HUES6 (cell line): ENCODE measurements at regions not wholly inside any gene's neighbourhood (a gene's known extent, or its start where the extent isn't known, plus 50 kb on each side); places are given as distances from the start of the nearest gene placed in this dataset.
"Not testable (repeated sequence)": the region's sequence is repeated elsewhere in the genome, so short reads cannot be mapped to it uniquely, and the experiment has no call there.

ENCODE experiments used
- H3K27ac ChIP-seq: 2 replicates; pipeline ENCODE4 v1.7.0; 2013; ENCODE audit warnings: low read depth, mild to moderate bottlenecking, low read length, inconsistent platforms
- H3K27me3 ChIP-seq: 2 replicates; pipeline ENCODE4 v1.6.1; 2013; ENCODE audit warnings: low read length; ENCODE audit not compliant: control insufficient read depth, insufficient read depth
- H3K36me3 ChIP-seq: 2 replicates; pipeline ENCODE4 v1.6.1; 2013; ENCODE audit warnings: low read length; ENCODE audit not compliant: control insufficient read depth, insufficient read depth
- H3K4me1 ChIP-seq: 2 replicates; pipeline ENCODE4 v1.6.1; 2013; ENCODE audit warnings: low read length; ENCODE audit not compliant: control insufficient read depth, insufficient read depth
- H3K4me3 ChIP-seq: 2 replicates; pipeline ENCODE4 v1.5.1; 2013; ENCODE audit warnings: low read depth, low read length
- H3K9ac ChIP-seq: one replicate; pipeline ENCODE4 v1.6.1; 2013; ENCODE audit warnings: mild to moderate bottlenecking, low read length
- H3K9me3 ChIP-seq: 2 replicates; pipeline ENCODE4 v1.6.1; 2013; ENCODE audit warnings: low read depth, low read length; ENCODE audit not compliant: control insufficient read depth, insufficient read depth

- no peaks in the 10 kb centered on the region for H3K36me3 ChIP-seq
- H3K9ac ChIP-seq, result no peak overlapping the region
- no peak overlapping the region for H3K27ac ChIP-seq
- no peak overlapping the region for H3K4me3 ChIP-seq
- no peaks in the 10 kb centered on the region for H3K9me3 ChIP-seq
- no peaks in the 10 kb centered on the region for H3K27me3 ChIP-seq
- H3K4me1 ChIP-seq, result peaks cover 9% of the 10 kb centered on the region
Observed at GRCh38 chr1:64396817-64397216, 73.1 kb upstream of the CACHD1 start.

- Histone ChIP-seq H3K4me1 (peaks cover 2% of the 10 kb centered on the region), H3K27ac (no peak overlapping the region), H3K36me3 (no peaks in the 10 kb centered on the region), H3K4me3 (no peak overlapping the region), H3K9me3 (no peaks in the 10 kb centered on the region), H3K9ac (no peak overlapping the region), H3K27me3 (no peaks in the 10 kb centered on the region)
Observed at GRCh38 chr1:64397541-64397940, 72.4 kb upstream of the CACHD1 start.

- Histone ChIP-seq H3K27me3 (no peaks in the 10 kb centered on the region), H3K27ac (no peak overlapping the region), H3K36me3 (no peaks in the 10 kb centered on the region), H3K9ac (no peak overlapping the region), H3K4me3 (no peak overlapping the region), H3K9me3 (no peaks in the 10 kb centered on the region), H3K4me1 (peaks cover 4% of the 10 kb centered on the region; the same call in 1 of the 2 replicates)
Observed at GRCh38 chr1:64398936-64399335, 71.0 kb upstream of the CACHD1 start.

GRCh38 chr1:64401285-64401684 lies 68.6 kb upstream of the CACHD1 start:
- Histone ChIP-seq H3K27me3 (no peaks in the 10 kb centered on the region), H3K4me3 (no peak overlapping the region), H3K9me3 (no peaks in the 10 kb centered on the region), H3K9ac (no peak overlapping the region), H3K36me3 (no peaks in the 10 kb centered on the region), H3K4me1 (peaks cover 4% of the 10 kb centered on the region; the same call in 1 of the 2 replicates), H3K27ac (no peak overlapping the region)

GRCh38 chr1:64403331-64403730 lies 66.6 kb upstream of the CACHD1 start:
- no peaks in the 10 kb centered on the region for H3K36me3 ChIP-seq
- no peak overlapping the region for H3K27ac ChIP-seq
- no peaks in the 10 kb centered on the region for H3K27me3 ChIP-seq
- H3K9me3 ChIP-seq, result no peaks in the 10 kb centered on the region
- H3K4me3 ChIP-seq, result no peak overlapping the region
- peaks cover 4% of the 10 kb centered on the region; the same call in 1 of the 2 replicates for H3K4me1 ChIP-seq
- no peak overlapping the region for H3K9ac ChIP-seq

- Histone ChIP-seq H3K9me3 (no peaks in the 10 kb centered on the region), H3K36me3 (no peaks in the 10 kb centered on the region), H3K4me3 (no peak overlapping the region), H3K4me1 (peaks cover 4% of the 10 kb centered on the region; the same call in 1 of the 2 replicates), H3K27me3 (no peaks in the 10 kb centered on the region), H3K9ac (no peak overlapping the region), H3K27ac (no peak overlapping the region)
Observed at GRCh38 chr1:64404202-64404601, 65.7 kb upstream of the CACHD1 start.

- Histone ChIP-seq H3K27me3 (no peaks in the 10 kb centered on the region), H3K9me3 (no peaks in the 10 kb centered on the region), H3K4me3 (no peak overlapping the region)
Observed at GRCh38 chr1:64405833-64406232, 64.1 kb upstream of the CACHD1 start.

GRCh38 chr1:64410217-64410616 lies 59.7 kb upstream of the CACHD1 start:
- H3K4me3 ChIP-seq, result no peak overlapping the region
- H3K4me1 ChIP-seq, result no peaks in the 10 kb centered on the region
- no peak overlapping the region for H3K9ac ChIP-seq
- H3K9me3 ChIP-seq, result peaks cover 14% of the 10 kb centered on the region
- H3K27me3 ChIP-seq, result no peaks in the 10 kb centered on the region
- no peaks in the 10 kb centered on the region for H3K36me3 ChIP-seq
- H3K27ac ChIP-seq, result no peak overlapping the region

More at GRCh38 chr1:64405833-64406232, 64.1 kb upstream of the CACHD1 start:
- Histone ChIP-seq H3K27ac (no peak overlapping the region), H3K9ac (no peak overlapping the region), H3K4me1 (peaks cover 4% of the 10 kb centered on the region; the same call in 1 of the 2 replicates), H3K36me3 (no peaks in the 10 kb centered on the region)

- not testable (repeated sequence) for H3K36me3 ChIP-seq, H3K27ac ChIP-seq, H3K27me3 ChIP-seq, H3K4me3 ChIP-seq, H3K9ac ChIP-seq, H3K4me1 ChIP-seq
- H3K9me3 ChIP-seq, result peaks cover 14% of the 10 kb centered on the region
Observed at GRCh38 chr1:64414855-64415546, 54.9 kb upstream of the CACHD1 start.

- Histone ChIP-seq H3K4me1 (no peaks in the 10 kb centered on the region), H3K36me3 (no peaks in the 10 kb centered on the region), H3K9me3 (peaks cover 11% of the 10 kb centered on the region), H3K27me3 (no peaks in the 10 kb centered on the region), H3K27ac (no peak overlapping the region), H3K9ac (no peak overlapping the region), H3K4me3 (no peak overlapping the region)
Observed at GRCh38 chr1:64417803-64418202, 52.1 kb upstream of the CACHD1 start.
